HUES64 (cell line): ENCODE measurements at regions not wholly inside any gene's neighbourhood (a gene's known extent, or its start where the extent isn't known, plus 50 kb on each side); places are given as distances from the start of the nearest gene placed in this dataset.

Experiments used
- H3K27ac ChIP-seq: 2 replicates; pipeline ENCODE4 v1.7.0; 2013; ENCODE audit warnings: low read depth, low read length, inconsistent platforms
- H3K27me3 ChIP-seq: 2 replicates; pipeline ENCODE4 v1.6.1; 2013; ENCODE audit warnings: mild to moderate bottlenecking, low read length; ENCODE audit not compliant: insufficient read depth
- H3K36me3 ChIP-seq: 2 replicates; pipeline ENCODE4 v1.6.1; 2013; ENCODE audit warnings: mild to moderate bottlenecking, low read length; ENCODE audit not compliant: insufficient read depth
- H3K4me1 ChIP-seq: 2 replicates; pipeline ENCODE4 v1.6.1; 2013; ENCODE audit warnings: mild to moderate bottlenecking, low read length, moderate library complexity; ENCODE audit not compliant: insufficient read depth
- H3K4me3 ChIP-seq: 2 replicates; pipeline ENCODE4 v1.5.1; 2013; ENCODE audit warnings: mild to moderate bottlenecking, low read length, moderate library complexity
- H3K9ac ChIP-seq: 2 replicates; pipeline ENCODE4 v1.6.1; 2013; ENCODE audit warnings: mild to moderate bottlenecking, low read depth, low read length
- H3K9me3 ChIP-seq: 2 replicates; pipeline ENCODE4 v1.6.1; 2013; ENCODE audit warnings: low read depth, low read length; ENCODE audit not compliant: insufficient read depth
- WGBS: fragments of 150-250, 120-280 bp; methylation state at CpG from one replicate; pipeline ENCODE4 v1.1.7; 2013; ENCODE audit warnings: missing lambda C conversion rate; 5-methylcytosine and 5-hydroxymethylcytosine counted together

- Histone ChIP-seq H3K9me3 (no peaks in the 10 kb centered on the region), H3K4me3 (no peak overlapping the region), H3K4me1 (no peaks in the 10 kb centered on the region), H3K27ac (no peak overlapping the region), H3K9ac (no peak overlapping the region), H3K36me3 (no peaks in the 10 kb centered on the region), H3K27me3 (no peaks in the 10 kb centered on the region)
- 93% methylated on average over 16 of the region's 16 CpGs for WGBS
Measured at GRCh38 chr16:5850632-5851392, 753.2 kb upstream of the EEF2KMT start.

- Histone ChIP-seq H3K4me1 (no peaks in the 10 kb centered on the region), H3K27me3 (no peaks in the 10 kb centered on the region), H3K4me3 (no peak overlapping the region), H3K9me3 (no peaks in the 10 kb centered on the region), H3K36me3 (no peaks in the 10 kb centered on the region), H3K27ac (no peak overlapping the region), H3K9ac (no peak overlapping the region)
- WGBS: 61% methylated on average over 2 of the region's 3 CpGs
Measured at GRCh38 chr16:5845046-5845445, 747.5 kb upstream of the EEF2KMT start.

DNA sequence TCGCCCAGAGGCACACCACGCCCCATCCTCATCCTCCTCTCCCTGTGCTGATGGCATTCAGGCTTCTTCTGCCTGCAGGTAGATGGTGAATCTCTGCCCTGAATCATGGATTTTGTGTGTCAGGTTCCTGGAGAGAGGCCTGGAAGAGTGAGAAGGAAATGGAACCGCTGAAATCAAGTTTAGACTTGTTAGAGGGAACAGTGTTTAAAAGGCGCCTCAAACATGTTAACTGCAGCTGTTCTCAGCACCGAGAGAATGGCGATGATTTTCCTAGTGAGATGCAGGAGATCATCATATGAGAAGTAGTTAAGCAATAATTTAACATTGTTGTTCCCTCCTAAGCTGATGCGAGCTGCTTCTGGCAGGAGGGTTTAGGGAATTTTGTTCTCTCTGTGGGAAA lies 744.4 kb upstream of the EEF2KMT start:
- Histone ChIP-seq H3K9me3 (no peaks in the 10 kb centered on the region), H3K27ac (no peak overlapping the region), H3K9ac (no peak overlapping the region), H3K36me3 (no peaks in the 10 kb centered on the region), H3K4me1 (no peaks in the 10 kb centered on the region), H3K4me3 (no peak overlapping the region), H3K27me3 (no peaks in the 10 kb centered on the region)
- 92% methylated on average over 7 of the region's 7 CpGs for WGBS

DNA sequence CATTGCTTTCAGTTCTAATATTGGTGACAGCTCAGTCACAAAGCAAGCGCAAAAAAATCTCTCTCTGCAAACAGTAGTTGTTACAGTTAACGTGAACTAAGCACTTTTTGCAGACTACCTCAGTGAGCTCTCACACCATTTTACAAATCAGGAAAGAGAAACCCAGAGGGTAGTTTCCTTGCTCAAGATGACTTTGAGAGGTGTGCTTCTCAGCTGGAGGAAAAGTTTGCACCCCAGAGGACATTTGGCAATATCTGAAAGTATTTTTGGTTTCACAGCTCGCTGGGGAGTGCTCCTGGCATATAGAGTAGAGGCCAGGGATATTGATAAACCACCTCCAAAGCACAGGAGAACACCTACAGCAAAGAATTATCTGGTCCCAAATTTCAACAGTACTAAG lies 741.1 kb upstream of the EEF2KMT start:
- no peaks in the 10 kb centered on the region for H3K9me3 ChIP-seq
- no peak overlapping the region for H3K4me3 ChIP-seq
- WGBS: 96% methylated on average over 3 of the region's 3 CpGs
- no peaks in the 10 kb centered on the region for H3K27me3 ChIP-seq
- H3K9ac ChIP-seq: no peak overlapping the region
- no peaks in the 10 kb centered on the region for H3K4me1 ChIP-seq
- H3K36me3 ChIP-seq: no peaks in the 10 kb centered on the region
- H3K27ac ChIP-seq: no peak overlapping the region

DNA sequence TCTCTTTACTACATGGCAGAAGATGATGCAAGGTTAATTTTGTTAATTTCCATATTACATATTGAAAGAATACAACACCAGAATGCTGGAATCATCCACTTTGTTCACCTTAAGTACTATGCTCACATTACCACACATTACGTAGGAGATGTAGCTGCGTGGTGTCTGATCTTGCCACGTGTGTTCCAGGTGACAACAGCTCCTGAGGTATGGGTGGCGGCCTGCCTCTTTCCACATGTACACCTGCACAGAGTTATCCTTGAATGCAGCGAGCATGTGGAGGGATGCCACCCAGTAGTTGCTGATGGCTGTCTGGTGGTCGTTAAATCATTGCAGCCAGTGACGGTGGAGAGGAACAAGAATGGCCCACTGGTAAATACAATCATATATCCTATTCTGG lies 740.5 kb upstream of the EEF2KMT start:
- Histone ChIP-seq H3K27me3 (no peaks in the 10 kb centered on the region), H3K27ac (no peak overlapping the region), H3K4me1 (no peaks in the 10 kb centered on the region), H3K36me3 (no peaks in the 10 kb centered on the region), H3K9ac (no peak overlapping the region), H3K4me3 (no peak overlapping the region), H3K9me3 (no peaks in the 10 kb centered on the region)
- WGBS: 94% methylated on average over 7 of the region's 7 CpGs

DNA sequence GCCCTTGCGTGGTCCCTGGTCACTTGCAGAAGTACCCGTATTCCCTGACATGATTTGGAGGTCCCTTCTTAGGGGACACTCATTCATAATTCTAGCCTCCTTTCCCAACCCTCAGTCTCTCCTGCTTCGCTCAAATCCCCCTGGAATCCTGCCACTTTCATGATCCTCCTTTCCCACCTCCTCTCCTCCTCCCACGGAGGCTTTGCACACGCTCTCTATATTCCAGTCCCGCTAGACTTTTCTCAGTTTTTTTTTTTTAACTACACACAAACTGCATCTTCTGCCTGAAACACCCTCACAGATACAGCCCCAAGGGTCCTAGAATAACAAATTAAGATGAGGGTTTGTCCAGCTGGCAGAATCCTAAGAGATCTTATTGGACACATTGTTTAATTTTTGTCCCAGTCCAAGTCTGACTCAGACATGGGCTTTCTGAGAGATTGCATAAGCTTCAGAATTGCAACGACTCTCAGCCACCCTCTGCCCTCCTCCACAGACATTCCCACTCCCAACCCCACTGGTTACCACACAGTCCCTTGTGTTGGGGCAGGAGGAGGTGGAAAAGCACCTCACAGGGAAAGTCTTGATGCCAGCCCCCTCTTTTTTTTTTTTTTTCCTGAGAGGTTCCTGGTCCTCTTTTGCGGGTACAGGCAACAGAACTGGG lies 739.5 kb upstream of the EEF2KMT start:
- Histone ChIP-seq H3K4me1 (no peaks in the 10 kb centered on the region), H3K4me3 (no peak overlapping the region), H3K27me3 (no peaks in the 10 kb centered on the region), H3K36me3 (no peaks in the 10 kb centered on the region), H3K9ac (no peak overlapping the region), H3K27ac (no peak overlapping the region), H3K9me3 (no peaks in the 10 kb centered on the region)
- WGBS: 85% methylated on average over 8 of the region's 8 CpGs

- no peaks in the 10 kb centered on the region for H3K36me3 ChIP-seq
- no peaks in the 10 kb centered on the region for H3K9me3 ChIP-seq
- no peak overlapping the region for H3K27ac ChIP-seq
- 82% methylated on average over 8 of the region's 8 CpGs for WGBS
- no peaks in the 10 kb centered on the region for H3K4me1 ChIP-seq
- H3K4me3 ChIP-seq: no peak overlapping the region
- H3K9ac ChIP-seq: no peak overlapping the region
- no peaks in the 10 kb centered on the region for H3K27me3 ChIP-seq
Measured at GRCh38 chr16:5835876-5836275, 738.3 kb upstream of the EEF2KMT start.

DNA sequence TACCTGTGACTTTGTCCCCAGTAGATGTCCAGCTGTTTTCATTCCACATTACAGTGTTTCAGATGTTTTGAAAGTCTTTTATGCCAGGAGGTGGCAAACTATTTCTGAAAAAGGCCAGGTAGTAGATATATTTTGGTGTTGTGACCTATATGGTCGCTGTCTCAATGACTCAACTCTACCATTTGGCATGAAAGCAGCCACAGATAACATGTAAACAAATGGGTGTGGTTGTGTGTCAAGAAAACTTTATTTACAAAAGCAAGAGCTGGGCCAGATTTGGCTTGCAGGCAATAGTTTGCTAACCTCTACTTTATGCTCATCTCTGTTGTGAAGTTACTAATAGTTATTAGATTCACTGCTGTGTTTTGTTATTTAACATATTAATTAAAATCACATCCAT lies 728.7 kb upstream of the EEF2KMT start:
- Histone ChIP-seq H3K9me3 (no peaks in the 10 kb centered on the region), H3K36me3 (no peaks in the 10 kb centered on the region), H3K9ac (no peak overlapping the region), H3K4me1 (no peaks in the 10 kb centered on the region), H3K27ac (no peak overlapping the region), H3K27me3 (no peaks in the 10 kb centered on the region), H3K4me3 (no peak overlapping the region)
- WGBS: 100% methylated on average over 1 of the region's 1 CpG

GRCh38 chr16:5820472-5820871 lies 722.9 kb upstream of the EEF2KMT start:
- Histone ChIP-seq H3K4me1 (no peaks in the 10 kb centered on the region), H3K27ac (no peak overlapping the region), H3K27me3 (no peaks in the 10 kb centered on the region), H3K4me3 (no peak overlapping the region), H3K9me3 (no peaks in the 10 kb centered on the region), H3K9ac (no peak overlapping the region), H3K36me3 (no peaks in the 10 kb centered on the region)
- 83% methylated on average over 13 of the region's 13 CpGs for WGBS

DNA sequence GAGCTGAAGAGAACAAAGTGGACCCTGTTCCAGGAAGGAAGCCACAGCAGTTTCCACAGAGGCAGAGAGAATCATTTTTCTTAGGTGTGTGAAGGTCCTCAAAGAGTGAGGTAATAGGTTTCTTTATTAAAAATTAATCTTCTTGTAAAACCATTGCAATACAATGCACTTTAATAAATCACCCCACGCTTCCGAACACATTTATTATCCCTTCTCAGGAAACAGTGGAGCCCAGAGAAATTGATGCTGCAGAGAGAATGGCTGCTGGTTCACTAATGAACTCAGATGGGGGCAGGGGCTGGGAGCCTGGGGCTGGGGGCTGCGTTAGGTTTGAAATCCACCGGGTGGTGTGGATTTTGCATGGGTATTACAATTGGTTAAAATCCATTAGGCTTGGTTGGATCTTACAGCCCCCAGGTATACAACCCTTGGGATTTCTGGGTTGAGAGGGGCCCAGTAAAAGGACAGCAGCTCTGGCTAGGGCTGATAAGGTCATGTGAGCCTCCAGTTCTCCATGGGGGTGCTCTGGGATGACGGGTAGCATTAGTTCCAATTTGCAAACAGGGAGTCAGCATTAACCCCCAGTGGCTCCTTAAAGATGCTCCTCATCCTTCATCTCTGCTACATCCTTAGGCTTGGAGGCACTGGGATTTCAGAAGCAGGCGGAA lies 718.1 kb upstream of the EEF2KMT start:
- Histone ChIP-seq H3K9me3 (no peaks in the 10 kb centered on the region), H3K36me3 (no peaks in the 10 kb centered on the region), H3K9ac (no peak overlapping the region), H3K4me3 (no peak overlapping the region), H3K27me3 (no peaks in the 10 kb centered on the region), H3K4me1 (no peaks in the 10 kb centered on the region), H3K27ac (no peak overlapping the region)
- 85% methylated on average over 6 of the region's 6 CpGs for WGBS

DNA sequence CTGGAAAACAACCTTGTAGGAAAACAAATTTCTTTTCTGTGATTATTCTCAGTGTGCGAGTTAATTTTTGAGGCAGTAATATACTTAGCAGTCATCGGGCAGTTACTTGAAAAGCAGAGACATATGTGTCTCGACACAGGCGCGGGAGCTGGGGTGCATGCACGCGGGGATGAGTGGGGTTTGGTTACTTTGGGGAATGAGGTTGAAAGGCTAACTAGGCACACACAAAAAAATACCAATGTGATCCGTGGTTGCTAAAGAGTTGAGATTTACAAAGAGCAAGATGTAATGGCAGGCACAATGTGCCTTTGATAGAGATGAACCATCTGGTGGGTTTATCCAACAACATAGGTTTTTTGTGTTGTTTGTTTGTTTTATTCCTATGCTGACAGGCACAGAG lies 703.8 kb upstream of the EEF2KMT start:
- H3K27ac ChIP-seq: no peak overlapping the region
- H3K27me3 ChIP-seq: no peaks in the 10 kb centered on the region
- no peaks in the 10 kb centered on the region for H3K4me1 ChIP-seq
- no peak overlapping the region for H3K4me3 ChIP-seq
- no peaks in the 10 kb centered on the region for H3K36me3 ChIP-seq
- WGBS: 92% methylated on average over 8 of the region's 8 CpGs
- H3K9ac ChIP-seq: no peak overlapping the region
- peaks cover 12% of the 10 kb centered on the region for H3K9me3 ChIP-seq
